Smooth muscle cell (in vitro differentiated cells): ENCODE measurements at regions not wholly inside any gene's neighbourhood (a gene's known extent, or its start where the extent isn't known, plus 50 kb on each side); places are given as distances from the start of the nearest gene placed in this dataset.

Experiments
- DNase-seq: peaks from one replicate; lab custom pipeline; 2025; ENCODE audit not compliant: unreplicated experiment; lab: John Stamatoyannopoulos, UW
- H2AFZ ChIP-seq: fragments of 200-600 bp; sonication (generic); 2 replicates; pipeline ENCODE4 v1.6.0; 2016; ENCODE audit warnings: antibody characterized with exemption, low read depth, mild to moderate bottlenecking
- H3F3A ChIP-seq: fragments of 200-600 bp; sonication (generic); 2 replicates; pipeline ENCODE4 v1.6.0; 2017; ENCODE audit warnings: antibody characterized with exemption, low read depth
- H3K27ac ChIP-seq: fragments of 200-600 bp; sonication (generic); 2 replicates; pipeline ENCODE4 v1.5.1; 2016; ENCODE audit warnings: low read depth, mild to moderate bottlenecking
- H3K27me3 ChIP-seq: fragments of 200-600 bp; sonication (generic); 2 replicates; pipeline ENCODE4 v1.6.1; 2016; ENCODE audit warnings: low read depth, mild to moderate bottlenecking
- H3K36me3 ChIP-seq: fragments of 200-600 bp; sonication (generic); 2 replicates; pipeline ENCODE4 v1.5.1; 2016; ENCODE audit warnings: low read depth
- H3K4me1 ChIP-seq: fragments of 200-600 bp; sonication (generic); 2 replicates; pipeline ENCODE4 v1.5.1; 2016; ENCODE audit warnings: low read depth
- H3K4me2 ChIP-seq: fragments of 200-600 bp; sonication (generic); 2 replicates; pipeline ENCODE4 v1.6.0; 2016; ENCODE audit warnings: mild to moderate bottlenecking
- H3K4me3 ChIP-seq: fragments of 200-600 bp; sonication (generic); 2 replicates; pipeline ENCODE4 v1.5.1; 2016; ENCODE audit warnings: mild to moderate bottlenecking
- H3K79me2 ChIP-seq: fragments of 200-600 bp; sonication (generic); 2 replicates; pipeline ENCODE4 v1.6.0; 2016; ENCODE audit warnings: low read depth, mild to moderate bottlenecking
- H3K9ac ChIP-seq: fragments of 200-600 bp; sonication (generic); 2 replicates; pipeline ENCODE4 v1.6.0; 2016; ENCODE audit warnings: low read depth
- H3K9me3 ChIP-seq: fragments of 200-600 bp; sonication (generic); replicated peaks from 2 replicates; pipeline ENCODE4 v1.5.1; 2016; ENCODE audit warnings: low read depth
- H4K20me1 ChIP-seq: fragments of 200-600 bp; sonication (generic); 2 replicates; pipeline ENCODE4 v1.6.0; 2016; ENCODE audit warnings: low read depth
- WGBS: methylation state at CpG from one replicate; pipeline ENCODE4 v1.1.7; 2016; ENCODE audit warnings: low lambda C conversion rate; 5-methylcytosine and 5-hydroxymethylcytosine counted together
- TF ChIP-seq, protein P1 (sequence below): fragments of 200-600 bp; sonication (generic); IDR thresholded peaks from 2 replicates; pipeline ENCODE4 v1.5.1; 2017; ENCODE audit warnings: borderline replicate concordance, mild to moderate bottlenecking, antibody characterized with exemption; ENCODE audit not compliant: insufficient read depth, poor library complexity, severe bottlenecking

DNA sequence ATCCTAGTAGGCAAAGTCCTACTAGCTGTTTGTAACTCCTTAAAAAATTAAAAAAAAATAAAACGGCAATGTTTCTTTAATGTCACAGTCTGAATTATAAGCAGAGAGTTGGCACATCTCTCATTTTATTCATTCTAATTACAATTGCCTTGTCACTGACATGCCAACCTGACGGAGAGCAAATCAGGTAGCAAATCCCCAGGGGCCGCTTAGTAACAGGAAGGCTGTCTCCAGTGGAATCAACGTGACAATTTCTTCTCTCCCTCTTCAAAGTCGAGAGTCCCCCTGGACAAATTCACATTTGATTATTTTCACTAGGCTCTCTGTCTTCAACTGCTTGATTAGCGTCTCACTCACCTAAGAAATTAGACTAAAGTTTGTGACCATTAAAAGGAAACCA lies 1598.9 kb upstream of the PIK3C3 start:
- Histone ChIP-seq H4K20me1 (no peaks in the 10 kb centered on the region), H3K9me3 (no peaks in the 10 kb centered on the region), H2AFZ (no peak overlapping the region), H3F3A (no peaks in the 10 kb centered on the region), H3K36me3 (no peaks in the 10 kb centered on the region), H3K27ac (no peak overlapping the region), H3K4me1 (no peaks in the 10 kb centered on the region), H3K4me2 (no peak overlapping the region), H3K4me3 (no peak overlapping the region), H3K79me2 (no peaks in the 10 kb centered on the region), H3K9ac (no peak overlapping the region), H3K27me3 (no peaks in the 10 kb centered on the region)
- TF ChIP-seq, protein P1, sequence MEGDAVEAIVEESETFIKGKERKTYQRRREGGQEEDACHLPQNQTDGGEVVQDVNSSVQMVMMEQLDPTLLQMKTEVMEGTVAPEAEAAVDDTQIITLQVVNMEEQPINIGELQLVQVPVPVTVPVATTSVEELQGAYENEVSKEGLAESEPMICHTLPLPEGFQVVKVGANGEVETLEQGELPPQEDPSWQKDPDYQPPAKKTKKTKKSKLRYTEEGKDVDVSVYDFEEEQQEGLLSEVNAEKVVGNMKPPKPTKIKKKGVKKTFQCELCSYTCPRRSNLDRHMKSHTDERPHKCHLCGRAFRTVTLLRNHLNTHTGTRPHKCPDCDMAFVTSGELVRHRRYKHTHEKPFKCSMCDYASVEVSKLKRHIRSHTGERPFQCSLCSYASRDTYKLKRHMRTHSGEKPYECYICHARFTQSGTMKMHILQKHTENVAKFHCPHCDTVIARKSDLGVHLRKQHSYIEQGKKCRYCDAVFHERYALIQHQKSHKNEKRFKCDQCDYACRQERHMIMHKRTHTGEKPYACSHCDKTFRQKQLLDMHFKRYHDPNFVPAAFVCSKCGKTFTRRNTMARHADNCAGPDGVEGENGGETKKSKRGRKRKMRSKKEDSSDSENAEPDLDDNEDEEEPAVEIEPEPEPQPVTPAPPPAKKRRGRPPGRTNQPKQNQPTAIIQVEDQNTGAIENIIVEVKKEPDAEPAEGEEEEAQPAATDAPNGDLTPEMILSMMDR = no peak
- no peak for DNase-seq
- 79% methylated on average over 6 of the region's 6 CpGs for WGBS

DNA sequence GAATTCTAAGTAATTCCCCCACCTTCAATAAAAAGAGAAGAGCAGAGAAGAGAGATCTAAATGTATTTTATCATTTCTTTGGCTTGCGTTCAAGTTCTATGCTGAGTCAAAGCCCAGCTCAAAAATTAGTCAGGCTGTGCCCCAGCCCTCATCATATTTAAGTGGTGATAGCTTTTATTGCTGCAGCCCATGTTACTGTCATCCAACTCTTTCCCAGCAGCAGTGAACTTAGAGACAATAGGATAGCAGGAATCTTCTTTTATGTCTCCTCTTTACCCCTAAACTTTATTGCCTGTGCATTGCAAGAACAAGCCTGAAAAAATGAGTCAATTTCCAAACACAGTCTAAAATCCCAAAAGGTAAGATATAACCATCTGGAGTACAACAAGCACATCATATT lies 1599.3 kb upstream of the PIK3C3 start:
- Histone ChIP-seq H3K4me2 (no peak overlapping the region), H3K4me1 (no peaks in the 10 kb centered on the region), H3K79me2 (no peaks in the 10 kb centered on the region), H3K27me3 (no peaks in the 10 kb centered on the region), H3K9ac (no peak overlapping the region), H2AFZ (no peak overlapping the region), H4K20me1 (no peaks in the 10 kb centered on the region), H3K36me3 (no peaks in the 10 kb centered on the region), H3K9me3 (no peaks in the 10 kb centered on the region), H3F3A (no peaks in the 10 kb centered on the region), H3K27ac (no peak overlapping the region), H3K4me3 (no peak overlapping the region)
- WGBS = 88% methylated on average over 1 of the region's 1 CpG
- no peak for DNase-seq
- TF ChIP-seq, protein P1 = no peak

DNA sequence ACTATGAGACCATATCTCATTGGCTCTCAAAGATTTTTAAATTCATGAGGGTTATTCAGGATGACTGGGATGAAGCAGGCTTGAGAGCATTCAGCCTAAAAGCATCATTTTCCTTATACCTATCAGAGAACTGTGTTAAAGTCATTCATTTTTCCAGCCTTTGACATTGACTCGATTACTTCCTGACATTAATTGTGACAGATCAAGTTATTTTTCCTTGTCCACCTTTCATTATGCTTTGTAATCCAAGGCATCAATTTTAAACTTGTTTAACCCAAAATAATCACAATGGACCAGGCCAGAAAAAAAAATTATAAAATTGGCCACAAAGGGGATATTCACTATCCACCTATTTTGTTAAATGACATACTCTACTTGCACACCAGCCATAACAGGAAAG lies 1606.8 kb upstream of the PIK3C3 start:
- Histone ChIP-seq H3K27ac (no peak overlapping the region), H3K4me2 (no peak overlapping the region), H4K20me1 (no peaks in the 10 kb centered on the region), H3K9ac (no peak overlapping the region), H3K79me2 (no peaks in the 10 kb centered on the region), H3F3A (no peaks in the 10 kb centered on the region), H3K4me1 (no peaks in the 10 kb centered on the region), H3K36me3 (no peaks in the 10 kb centered on the region), H3K4me3 (no peak overlapping the region), H3K9me3 (no peaks in the 10 kb centered on the region), H3K27me3 (no peaks in the 10 kb centered on the region), H2AFZ (no peak overlapping the region)
- 84% methylated on average over 1 of the region's 1 CpG for WGBS
- no peak for DNase-seq
- TF ChIP-seq, protein P1 = no peak

- no peaks in the 10 kb centered on the region for H3F3A ChIP-seq
- no peaks in the 10 kb centered on the region for H3K27me3 ChIP-seq
- DNase-seq = no peak
- H3K36me3 ChIP-seq = no peaks in the 10 kb centered on the region
- H3K9ac ChIP-seq = no peak overlapping the region
- 95% methylated on average over 5 of the region's 5 CpGs for WGBS
- no peak overlapping the region for H3K27ac ChIP-seq
- no peaks in the 10 kb centered on the region for H4K20me1 ChIP-seq
- no peaks in the 10 kb centered on the region for H3K79me2 ChIP-seq
- TF ChIP-seq, protein P1 = no peak
- no peaks in the 10 kb centered on the region for H3K4me1 ChIP-seq
- no peak overlapping the region for H3K4me3 ChIP-seq
- H2AFZ ChIP-seq = no peak overlapping the region
- no peaks in the 10 kb centered on the region for H3K9me3 ChIP-seq
- H3K4me2 ChIP-seq = no peak overlapping the region
These were observed 1607.8 kb upstream of the PIK3C3 start for GRCh38 chr18:40347261-40347660.
